GM12891 (cell line): ENCODE measurements at regions not wholly inside any gene's neighbourhood (a gene's known extent, or its start where the extent isn't known, plus 50 kb on each side); places are given as distances from the start of the nearest gene placed in this dataset.

Experiments used
- POLR2A ChIP-seq: IDR thresholded peaks from 2 replicates; pipeline ENCODE4 v1.6.1; 2011; ENCODE audit warnings: low read depth, low read length, control low read depth
- POU2F2 ChIP-seq: IDR thresholded peaks from 2 replicates; pipeline ENCODE4 v1.6.1; 2011; ENCODE audit warnings: low read depth, mild to moderate bottlenecking, control low read depth, low read length, moderate library complexity
- TAF1 ChIP-seq: IDR thresholded peaks from 2 replicates; pipeline ENCODE4 v1.6.1; 2011; ENCODE audit warnings: low read depth, low read length, control low read depth

DNA sequence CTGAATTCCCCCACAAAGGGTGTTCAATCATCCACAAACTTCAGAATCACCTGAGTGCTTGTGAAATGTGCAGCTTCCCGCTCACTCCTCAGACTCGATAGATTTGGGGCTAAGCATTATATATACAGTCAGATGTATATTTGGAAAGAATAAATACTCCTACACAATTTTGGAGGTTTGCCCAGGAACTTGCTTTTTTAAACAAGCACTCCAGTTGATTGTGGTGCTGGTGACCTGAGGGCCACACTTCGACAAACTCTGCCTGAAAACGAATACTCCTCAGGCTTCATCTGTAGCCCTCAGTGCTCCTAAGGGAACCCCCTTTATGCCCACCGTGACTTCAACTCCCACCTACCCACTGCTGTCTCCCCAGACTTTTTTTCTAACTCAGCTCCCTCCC is 211.6 kb downstream of the INHBA start:
- TF ChIP-seq POLR2A (no peak), TAF1 (no peak), POU2F2 (no peak)
